ENCODE measurements at regions not wholly inside any gene's neighbourhood (a gene's known extent, or its start where the extent isn't known, plus 50 kb on each side); places are given as distances from the start of the nearest gene placed in this dataset.

- TF ChIP-seq CTCF (IDR thresholded peaks at IDR 0.05) (no peak), EZH2 (IDR thresholded peaks at IDR 0.05) (no peak)
These were observed 208.1 kb upstream of the RND3 start for GRCh38 chr2:150695451-150696135.
